ENCODE measurements at regions not wholly inside any gene's neighbourhood (a gene's known extent, or its start where the extent isn't known, plus 50 kb on each side); places are given as distances from the start of the nearest gene placed in this dataset.
"Not testable (repeated sequence)": the region's sequence is repeated elsewhere in the genome, so short reads cannot be mapped to it uniquely, and the experiment has no call there.

DNA sequence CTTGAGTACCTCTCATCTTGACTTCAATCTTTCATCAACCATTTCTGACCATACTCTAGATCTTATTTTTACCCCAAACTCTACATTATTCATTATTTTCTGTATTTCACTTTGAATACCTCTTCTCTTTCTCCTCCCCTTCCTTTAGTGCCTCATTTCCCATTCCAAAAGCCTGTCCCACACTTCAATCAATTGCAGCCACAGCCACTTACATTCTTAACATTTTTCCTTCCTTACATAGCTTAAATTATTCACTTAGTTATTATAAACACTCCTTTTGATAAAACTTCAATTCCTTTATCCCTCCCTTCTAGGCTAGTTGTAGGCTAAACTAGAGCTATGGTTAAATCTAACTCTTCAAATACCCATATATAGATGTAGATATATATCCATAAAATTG lies 344.0 kb downstream of the PRR16 start:
- no peak for ATAC-seq
- intact Hi-C loops (cut with DNase I, micrococcal nuclease) = no loop called here
- no peak for DNase-seq

DNA sequence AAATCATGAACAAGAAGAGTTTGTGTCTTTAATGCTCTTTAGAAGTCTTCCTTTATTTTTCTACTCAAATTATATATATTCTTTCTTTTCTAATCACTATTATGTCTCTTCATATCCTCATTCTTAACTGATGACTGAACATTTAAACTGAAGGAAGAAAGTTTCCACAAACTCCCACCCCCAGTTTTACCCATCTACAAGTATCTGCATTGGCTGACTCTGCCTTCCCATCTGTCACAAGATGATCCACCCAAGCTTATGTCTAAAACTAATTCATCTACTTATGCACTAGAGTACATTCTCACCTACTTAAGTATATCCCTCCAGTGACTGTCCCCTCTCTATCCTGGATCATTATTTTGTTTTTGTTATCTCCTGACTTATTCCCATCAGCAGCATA lies 344.5 kb downstream of the PRR16 start:
- DNase-seq (no peak), ATAC-seq (no peak)
- intact Hi-C loops (cut with DNase I, micrococcal nuclease) = no loop called here

DNA sequence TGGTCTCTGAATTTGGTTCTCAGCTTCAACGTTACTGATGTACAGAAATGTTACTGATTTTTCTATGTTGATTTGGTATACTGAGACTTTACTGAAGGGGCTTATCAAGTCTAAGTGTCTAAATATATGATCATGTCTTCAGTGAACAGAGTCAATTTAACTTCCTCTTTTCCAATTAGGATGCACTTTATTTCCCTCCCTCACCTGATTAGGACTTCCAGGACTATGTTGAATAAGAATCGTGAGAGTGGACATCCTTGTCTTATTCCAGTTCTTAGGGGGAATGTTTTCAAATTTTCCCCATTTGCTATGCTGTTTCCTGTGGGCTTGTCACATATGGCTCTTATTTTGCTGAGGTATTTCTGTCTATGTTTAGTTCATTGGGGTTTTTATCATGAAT lies 349.5 kb downstream of the PRR16 start:
- intact Hi-C loops (cut with DNase I, micrococcal nuclease) = no loop called here
- no peak for DNase-seq
- ATAC-seq = no peak

DNA sequence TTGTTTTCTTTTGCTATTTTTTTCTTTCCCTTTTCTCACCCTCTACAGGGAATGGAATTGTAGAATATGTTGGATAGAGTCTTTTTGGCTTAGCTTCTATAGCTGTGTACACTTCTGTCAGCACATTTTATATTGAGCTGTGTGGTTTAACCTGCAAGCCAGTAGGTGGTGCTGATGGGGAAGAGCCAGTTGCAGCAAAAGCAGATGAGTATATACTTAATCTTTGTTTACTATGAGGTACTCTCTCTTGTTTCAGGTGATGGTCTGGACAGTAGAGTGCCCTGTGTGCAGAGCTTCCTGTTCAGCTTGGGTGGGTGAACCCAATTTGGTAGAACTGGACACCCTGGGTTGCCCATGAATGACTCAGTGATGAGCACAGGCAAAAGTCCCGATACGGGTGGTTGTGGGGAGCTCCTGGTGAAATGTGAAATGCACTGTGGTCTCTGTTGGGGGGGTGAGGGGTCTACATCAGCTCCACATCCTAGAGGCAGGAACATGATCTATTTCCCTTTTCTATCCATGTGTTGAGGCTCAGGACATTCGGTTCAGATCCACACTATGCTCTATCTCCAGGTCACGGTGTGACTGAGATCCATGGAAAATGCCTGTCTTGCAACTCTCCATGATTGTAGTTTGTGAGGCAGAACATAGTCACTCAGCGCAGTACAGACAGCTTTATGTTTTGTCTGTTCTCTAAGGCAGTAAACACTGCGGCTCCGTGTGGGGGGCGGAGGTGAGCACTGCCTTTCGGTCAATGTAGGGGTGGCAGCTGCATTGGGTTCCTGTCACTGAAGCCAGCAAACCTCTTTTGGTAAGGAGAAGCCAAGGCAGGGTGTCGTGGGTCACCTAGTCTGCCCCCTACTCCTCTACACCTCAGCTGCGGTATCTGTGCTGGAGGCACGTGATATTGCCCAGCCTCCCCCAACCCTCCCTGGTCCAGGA lies 353.2 kb downstream of the PRR16 start:
- ATAC-seq = no peak
- intact Hi-C loops (cut with DNase I, micrococcal nuclease) = no loop called here
- DNase-seq = no peak

DNA sequence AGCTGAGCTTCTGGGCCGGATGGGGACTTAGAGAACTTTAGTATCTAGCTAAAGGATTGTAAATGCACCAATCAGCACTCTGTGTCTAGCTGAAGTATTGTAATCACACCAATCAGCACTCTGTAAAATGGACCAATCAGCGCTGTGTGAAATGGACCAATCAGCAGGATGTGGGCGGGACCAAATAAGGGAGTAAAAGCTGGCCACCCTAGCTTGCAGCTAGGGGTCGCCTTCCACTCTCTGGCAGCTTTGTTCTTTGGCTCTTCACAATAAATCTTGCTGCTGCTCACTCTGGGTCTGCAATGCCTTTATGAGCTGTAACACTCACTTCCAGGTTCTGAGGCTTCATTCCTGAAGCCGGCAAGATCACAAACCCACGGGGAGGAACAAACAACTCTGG lies 354.0 kb downstream of the PRR16 start:
- DNase-seq = no peak
- intact Hi-C loops (cut with DNase I, micrococcal nuclease) = no loop called here
- ATAC-seq = no peak

DNA sequence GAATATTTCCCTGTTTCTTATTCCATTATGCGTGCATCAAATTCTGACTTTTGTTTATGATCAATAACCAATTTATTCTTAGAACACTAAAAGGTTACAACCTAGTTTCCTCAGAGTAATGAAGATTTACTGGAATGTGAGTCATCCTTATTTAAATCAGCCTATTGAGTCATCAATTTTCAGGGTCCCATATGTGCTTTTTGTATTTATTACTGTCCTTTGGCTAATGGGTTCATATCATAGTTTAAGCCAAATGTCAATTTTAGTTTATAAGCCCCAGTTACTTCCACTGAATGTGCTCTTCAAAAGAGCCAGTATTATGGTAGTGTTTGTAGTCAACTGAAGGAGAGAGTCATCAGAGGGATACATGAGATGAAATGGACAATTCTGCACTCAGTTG lies 359.2 kb downstream of the PRR16 start:
- DNase-seq (no peak), ATAC-seq (no peak)
- intact Hi-C loops (cut with DNase I, micrococcal nuclease) = no loop called here

DNA sequence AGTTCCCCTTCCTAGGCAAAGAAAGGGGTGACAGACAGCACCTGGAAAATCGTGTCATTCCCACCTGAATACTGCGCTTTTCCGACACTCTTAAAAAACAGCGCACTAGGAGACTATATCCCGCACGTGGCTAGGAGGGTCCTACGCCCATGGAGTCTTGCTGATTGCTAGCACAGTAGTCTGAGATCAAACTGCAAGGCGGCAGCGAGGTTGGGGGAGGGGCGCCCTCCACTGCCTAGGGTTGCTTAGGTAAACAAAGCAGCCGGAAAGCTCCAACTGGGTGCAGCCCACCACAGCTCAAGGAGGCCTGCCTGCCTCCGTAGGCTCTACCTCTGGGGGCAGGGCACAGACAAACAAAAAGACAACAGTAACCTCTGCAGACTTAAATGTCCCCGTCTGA lies 367.5 kb downstream of the PRR16 start:
- intact Hi-C loops (cut with DNase I, micrococcal nuclease); DNase-seq; ATAC-seq: not testable (repeated sequence)

DNA sequence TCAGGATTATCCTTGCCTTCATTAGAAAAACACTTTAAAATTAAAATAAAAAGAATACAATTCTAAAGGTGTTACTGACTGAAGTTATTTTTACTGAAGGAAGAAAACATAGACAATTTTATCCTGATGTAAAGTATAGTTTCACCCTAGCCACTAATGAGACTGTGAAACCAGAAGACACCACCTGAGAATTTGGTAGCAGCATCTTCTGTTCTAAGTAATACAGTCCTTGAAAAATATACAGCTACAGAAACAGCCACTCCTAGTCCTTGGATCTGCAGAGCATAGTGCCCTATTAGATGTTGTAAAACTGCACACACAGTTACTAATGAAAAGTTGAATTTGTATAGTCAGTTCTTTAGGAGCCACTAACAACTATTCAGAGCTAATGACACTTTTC lies 377.7 kb downstream of the PRR16 start:
- ATAC-seq (no peak), DNase-seq (no peak)
- intact Hi-C loops (cut with DNase I, micrococcal nuclease) = no loop called here

DNA sequence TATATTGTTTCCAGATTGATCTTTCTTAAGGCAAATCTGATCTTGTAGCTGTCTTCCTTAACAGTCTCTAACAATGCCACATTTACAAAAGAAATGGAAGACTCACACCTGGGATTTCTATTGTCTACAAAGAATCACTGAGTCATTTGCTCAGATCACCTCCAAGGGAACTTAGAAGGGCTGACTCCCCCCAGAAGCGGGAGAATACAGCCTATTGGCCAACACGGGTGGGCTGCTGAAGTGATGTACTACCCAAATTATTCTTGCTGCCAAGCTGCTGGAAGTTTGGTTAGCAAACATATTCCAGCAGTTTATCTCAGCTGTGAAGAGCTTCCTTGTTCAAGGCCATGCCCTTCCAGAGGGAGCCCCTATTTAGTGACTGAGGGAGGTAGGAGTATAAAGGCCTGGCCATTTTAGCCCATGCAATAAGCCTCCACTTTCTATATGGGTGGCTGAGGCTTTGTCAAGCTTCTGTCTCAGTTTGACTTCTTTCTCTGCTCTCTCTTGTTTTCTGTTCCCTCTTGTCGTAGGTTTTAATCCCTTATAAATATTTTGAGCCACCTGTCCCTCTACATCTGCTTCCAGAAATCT lies 379.4 kb downstream of the PRR16 start:
- no peak for DNase-seq
- no peak for ATAC-seq
- intact Hi-C loops (cut with DNase I, micrococcal nuclease) = no loop called here

DNA sequence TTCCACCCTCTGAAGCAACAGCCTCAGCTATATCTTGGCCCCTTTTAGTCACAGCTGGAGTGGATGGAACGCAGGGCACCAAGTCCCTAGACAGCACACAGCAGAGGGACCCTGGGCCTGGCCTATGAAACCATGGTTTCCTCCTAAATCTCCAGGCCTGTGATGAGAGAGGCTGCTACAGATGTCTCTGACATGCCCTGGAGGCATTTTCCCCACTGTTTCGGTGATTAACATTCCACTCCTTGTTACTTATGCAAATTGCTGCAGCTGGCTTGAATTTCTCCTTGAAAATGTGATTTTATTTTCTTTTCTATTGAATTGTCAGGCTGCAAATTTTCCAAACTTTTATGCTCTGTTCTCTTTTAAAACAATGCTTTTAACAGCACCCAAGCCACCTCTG lies 384.8 kb downstream of the PRR16 start:
- intact Hi-C loops (cut with DNase I, micrococcal nuclease) = no loop called here
- ATAC-seq = no peak
- no peak for DNase-seq

DNA sequence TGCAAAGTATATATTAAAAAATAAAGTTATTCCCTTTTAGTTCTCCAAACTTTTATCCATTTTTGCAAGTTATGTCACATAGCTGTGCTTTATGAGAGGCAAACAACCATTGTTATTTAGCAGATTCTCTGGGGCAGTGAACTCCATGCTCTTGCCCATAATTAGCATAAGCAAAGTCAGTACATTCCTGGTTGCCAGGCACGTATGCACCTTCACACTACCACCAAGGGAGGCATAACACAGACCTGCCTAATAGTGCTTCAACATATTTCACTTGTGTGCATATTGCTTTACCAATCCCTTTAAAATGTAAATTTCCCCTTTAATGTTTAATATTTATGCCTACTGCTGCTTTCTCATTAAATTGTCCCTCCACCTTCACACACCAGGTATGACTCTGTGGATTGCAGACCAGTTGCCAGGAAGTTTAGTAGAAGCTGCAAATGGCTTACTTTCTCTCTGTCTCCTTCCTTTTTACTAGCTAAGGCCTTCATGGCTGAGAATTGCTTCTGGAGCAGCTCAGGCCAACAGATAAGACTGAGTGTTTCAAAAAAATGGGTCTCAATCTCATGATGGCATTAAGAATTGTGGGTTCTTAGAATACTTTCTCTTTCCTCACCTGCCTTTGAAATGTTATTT lies 388.2 kb downstream of the PRR16 start:
- DNase-seq (no peak), ATAC-seq (no peak)
- intact Hi-C loops (cut with DNase I, micrococcal nuclease) = no loop called here

DNA sequence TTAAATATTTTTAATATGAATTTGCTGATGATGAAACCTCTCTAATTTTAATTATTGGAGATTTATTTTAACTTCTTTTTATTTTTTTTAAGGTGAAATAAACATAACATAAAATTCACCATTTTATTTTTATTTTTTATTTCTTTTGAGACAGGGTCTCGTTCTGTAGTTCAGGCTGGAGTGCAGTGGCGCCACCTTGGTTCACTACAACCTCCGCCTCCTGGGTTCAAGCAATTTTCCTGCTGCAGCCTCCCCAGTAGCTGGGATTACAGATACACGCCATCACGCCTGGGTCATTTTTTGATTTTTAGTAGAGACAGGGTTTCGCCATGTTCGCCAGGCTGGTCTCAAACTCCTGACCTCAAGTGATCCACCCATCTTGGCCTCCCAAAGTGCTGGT lies 402.9 kb downstream of the PRR16 start:
- intact Hi-C loops (cut with DNase I, micrococcal nuclease) = no loop called here
- DNase-seq (no peak), ATAC-seq (no peak)

DNA sequence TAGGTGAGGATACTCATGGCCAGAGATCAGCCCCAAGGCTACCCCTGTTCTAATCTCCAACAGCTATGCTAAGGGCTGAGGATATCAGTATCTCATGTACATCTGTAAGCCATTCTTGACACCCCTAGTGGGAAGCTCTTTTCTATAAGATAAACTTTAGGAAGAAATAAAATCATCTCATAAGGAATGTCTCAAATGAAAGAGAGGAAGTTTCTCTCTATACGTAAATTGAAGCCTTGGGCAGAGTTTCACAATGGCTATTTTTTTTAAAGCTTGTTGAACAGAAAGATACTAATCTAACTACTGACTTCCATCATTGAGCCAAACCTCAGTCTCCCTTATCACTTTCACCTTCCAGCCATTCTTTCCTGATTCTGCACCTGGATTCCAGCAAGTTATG lies 405.7 kb downstream of the PRR16 start:
- DNase-seq (no peak), ATAC-seq (no peak)
- intact Hi-C loops (cut with DNase I, micrococcal nuclease) = no loop called here

DNA sequence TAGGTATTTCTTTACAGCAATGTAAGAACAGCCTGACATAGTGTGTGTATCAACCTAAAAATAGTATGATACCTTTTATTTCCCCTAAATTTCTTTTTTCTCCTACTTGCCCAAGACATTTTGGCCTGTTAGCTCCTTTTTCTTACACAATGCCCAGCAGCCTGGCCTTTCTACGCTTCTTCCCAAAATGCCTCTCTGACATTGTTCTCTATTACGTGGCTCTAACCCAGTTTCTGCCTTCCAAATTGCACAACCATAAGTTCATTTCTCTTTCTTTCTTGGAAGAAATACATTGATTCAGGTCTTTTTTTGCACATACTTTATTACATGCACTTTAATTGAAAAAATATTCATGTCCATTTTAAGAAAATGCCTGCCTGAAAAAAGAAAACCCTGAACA lies 408.2 kb downstream of the PRR16 start:
- intact Hi-C loops (cut with DNase I, micrococcal nuclease) = no loop called here
- ATAC-seq (no peak), DNase-seq (no peak)

DNA sequence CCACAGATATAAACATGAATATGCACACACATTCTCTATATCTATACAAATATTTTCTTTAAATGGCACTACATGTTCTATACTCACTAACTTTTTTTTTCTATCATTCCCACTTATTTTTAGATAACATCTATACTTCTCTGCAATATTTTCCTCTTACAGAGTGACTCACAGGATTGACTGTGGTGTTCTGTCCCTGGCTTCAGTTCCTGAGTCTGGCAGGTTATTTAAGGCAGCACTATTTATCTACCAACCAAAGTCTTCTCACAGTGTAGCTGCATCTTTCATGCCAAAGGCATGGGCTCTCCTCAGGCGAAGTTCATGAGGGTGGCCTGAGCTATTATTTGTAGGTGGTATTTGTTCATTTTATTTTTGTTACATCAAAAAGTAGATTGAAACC lies 409.0 kb downstream of the PRR16 start:
- intact Hi-C loops (cut with DNase I, micrococcal nuclease) = no loop called here
- ATAC-seq = no peak
- no peak for DNase-seq

DNA sequence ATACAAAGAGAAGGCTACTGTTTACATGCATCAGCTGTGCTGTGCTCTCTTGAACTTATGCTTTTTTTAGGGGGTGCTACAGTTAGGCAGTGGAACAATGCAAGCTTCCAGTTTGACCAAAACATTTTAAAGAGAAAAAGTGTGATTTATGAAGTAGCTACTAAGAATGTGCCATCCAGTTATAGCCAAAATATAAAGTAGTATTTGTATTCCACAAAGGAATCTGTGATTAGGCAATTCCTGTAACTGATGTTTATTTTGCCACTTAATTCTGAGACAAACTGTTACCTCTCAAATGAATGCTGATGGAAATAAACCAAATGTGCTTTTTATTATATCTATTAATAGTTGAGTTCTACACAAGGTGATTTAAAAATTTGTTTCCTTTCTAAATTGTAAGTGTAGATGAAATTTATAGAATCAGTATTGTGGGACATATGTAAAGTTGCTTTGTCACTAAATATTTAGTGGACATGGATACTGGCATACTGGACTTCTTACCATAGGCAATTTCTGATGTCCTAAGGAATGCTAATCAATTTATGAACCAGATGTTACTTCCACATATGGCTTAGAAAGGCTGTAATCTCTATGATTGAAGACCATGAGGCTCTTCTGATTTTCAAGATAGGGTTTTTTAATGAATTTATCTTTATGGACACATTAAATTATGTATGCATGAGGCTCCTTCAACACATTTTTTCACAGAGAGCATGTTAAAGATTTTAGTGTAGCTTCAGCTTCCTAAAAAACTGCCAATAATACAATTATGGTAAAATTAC lies 410.2 kb downstream of the PRR16 start:
- intact Hi-C loops (cut with DNase I, micrococcal nuclease) = no loop called here
- DNase-seq = no peak
- ATAC-seq = no peak

DNA sequence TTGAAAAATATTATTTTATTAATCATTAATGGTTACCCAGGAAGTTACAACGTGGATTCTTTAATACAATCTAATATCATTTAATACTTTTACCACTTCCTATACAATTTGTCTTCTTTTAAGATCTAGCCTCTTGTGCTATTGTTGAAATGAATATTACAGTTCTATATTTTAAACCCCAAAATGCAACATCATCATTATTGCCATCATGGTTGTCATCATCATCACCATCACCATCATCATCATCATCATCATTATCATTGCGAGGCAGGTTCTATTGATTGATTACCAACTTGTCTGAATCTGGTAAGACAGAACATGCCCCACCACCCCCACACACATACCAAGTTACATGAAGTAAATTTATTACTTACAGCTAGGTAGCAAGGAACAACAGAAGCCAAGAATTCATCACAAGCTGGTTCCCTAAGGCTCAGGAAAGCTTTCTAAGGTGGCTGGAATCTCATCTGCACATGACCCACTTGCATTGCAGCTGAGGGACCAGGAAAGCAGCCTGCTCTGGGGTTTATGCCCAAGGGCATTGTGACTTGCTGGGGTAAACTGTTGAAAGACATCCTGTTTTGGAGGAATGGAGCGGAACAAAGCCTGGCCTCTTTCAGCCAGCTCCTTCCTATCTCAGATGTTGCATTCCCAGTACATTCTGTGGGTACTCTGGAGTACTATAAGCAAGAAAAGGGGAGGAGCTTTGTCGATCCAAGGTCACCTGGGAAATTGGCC lies 418.1 kb downstream of the PRR16 start:
- no peak for ATAC-seq
- intact Hi-C loops (cut with DNase I, micrococcal nuclease) = no loop called here
- no peak for DNase-seq

DNA sequence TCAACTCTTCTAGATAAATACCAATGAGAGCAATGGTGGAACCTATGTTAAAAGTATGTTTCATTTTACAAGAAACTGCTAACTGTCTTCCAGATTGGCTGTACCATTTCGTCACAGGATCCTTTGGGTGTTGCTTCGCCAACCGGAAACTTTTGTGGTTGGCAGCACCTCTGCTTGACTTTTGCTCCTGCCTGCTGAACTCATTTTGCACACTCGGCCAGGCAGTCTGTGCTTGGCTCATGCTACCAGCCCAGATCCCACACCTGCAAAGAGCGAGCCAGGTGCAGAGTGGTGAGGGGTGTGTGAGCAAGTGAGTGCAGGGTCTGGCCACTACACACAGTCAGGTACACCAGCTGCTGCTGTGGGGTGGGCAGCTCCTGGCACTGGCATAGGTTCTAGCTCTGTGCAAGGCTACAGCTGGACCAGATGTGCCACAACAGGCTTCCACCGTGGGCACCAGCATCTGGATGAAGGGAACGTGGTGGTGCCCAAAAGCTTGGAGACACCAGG lies 422.3 kb downstream of the PRR16 start:
- ATAC-seq (no peak), DNase-seq (no peak)
- intact Hi-C loops (cut with DNase I, micrococcal nuclease) = no loop called here

DNA sequence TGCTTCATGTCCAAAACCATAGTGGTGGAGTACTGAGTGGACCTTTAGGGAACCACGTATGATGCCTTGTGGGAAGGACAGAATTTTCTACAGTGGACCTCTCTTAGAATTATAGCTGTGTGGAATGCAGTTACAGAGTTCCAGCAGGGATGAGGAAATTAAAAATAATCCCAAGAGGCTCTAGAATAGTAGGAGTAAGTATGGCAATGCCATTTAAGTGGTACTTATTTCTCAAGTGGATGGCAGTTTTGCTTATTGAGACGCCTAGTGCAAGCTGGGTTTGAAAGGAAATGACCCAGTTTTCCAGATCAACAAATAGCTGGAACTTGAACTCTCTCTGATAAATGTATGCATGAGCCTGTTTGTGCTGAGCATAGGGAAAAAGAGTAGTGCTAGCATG lies 431.6 kb downstream of the PRR16 start:
- no peak for DNase-seq
- ATAC-seq = no peak
- intact Hi-C loops (cut with DNase I, micrococcal nuclease) = no loop called here
